SK-N-SH treated with all-trans-retinoic acid at 6 μM for 48 hours (cell line): ENCODE measurements at regions not wholly inside any gene's neighbourhood (a gene's known extent, or its start where the extent isn't known, plus 50 kb on each side); places are given as distances from the start of the nearest gene placed in this dataset.

Experiments
- ATAC-seq: fragments of 200-7000 bp; cut with Tn5 transposase; 3 replicates; pipeline ENCODE4 v1.9.1; 2020; ENCODE audit warnings: mild to moderate bottlenecking, moderate library complexity
- ARNTL ChIP-seq: fragments of 450-650 bp; formaldehyde crosslinking; IDR thresholded peaks from 2 replicates; pipeline ENCODE4 v1.5.0; 2020; ENCODE audit warnings: low read depth, mild to moderate bottlenecking, moderate library complexity, borderline replicate concordance
- BACH2 ChIP-seq: fragments of 250-450 bp; sonication (Bioruptor Pico); IDR thresholded peaks from 2 replicates; pipeline ENCODE4 v1.9.0; 2021; ENCODE audit warnings: mild to moderate bottlenecking, borderline replicate concordance
- CSDC2 ChIP-seq: fragments of 250-450 bp; sonication (Bioruptor Pico); IDR thresholded peaks from 2 replicates; pipeline ENCODE4 v1.5.0; 2020; ENCODE audit warnings: mild to moderate bottlenecking, moderate library complexity
- ESRRG ChIP-seq: fragments of 250-450 bp; sonication (Bioruptor Pico); IDR thresholded peaks from 2 replicates; pipeline ENCODE4 v1.6.1; 2021; ENCODE audit warnings: mild to moderate bottlenecking
- GLIS3 ChIP-seq: fragments of 250-450 bp; sonication (Bioruptor Pico); IDR thresholded peaks from 2 replicates; pipeline ENCODE4 v1.5.0; 2020; ENCODE audit warnings: mild to moderate bottlenecking, moderate library complexity
- ISL1 ChIP-seq: fragments of 250-450 bp; sonication (Bioruptor Pico); IDR thresholded peaks from 2 replicates; pipeline ENCODE4 v2.1.2; 2022; ENCODE audit warnings: mild to moderate bottlenecking, moderate library complexity
- PPARA ChIP-seq: fragments of 250-450 bp; sonication (Bioruptor Pico); IDR thresholded peaks from 2 replicates; pipeline ENCODE4 v1.5.0; 2020; ENCODE audit warnings: mild to moderate bottlenecking, borderline replicate concordance
- SNAI2 ChIP-seq: fragments of 250-450 bp; sonication (Bioruptor Pico); IDR thresholded peaks from 2 replicates; pipeline ENCODE4 v1.5.0; 2020; ENCODE audit warnings: mild to moderate bottlenecking, moderate library complexity
- TCF4 ChIP-seq: fragments of 250-450 bp; sonication (Bioruptor Pico); IDR thresholded peaks from 2 replicates; pipeline ENCODE4 v1.8.0; 2021; ENCODE audit warnings: mild to moderate bottlenecking, moderate library complexity, borderline replicate concordance
- TOX ChIP-seq: fragments of 250-450 bp; sonication (Bioruptor Pico); IDR thresholded peaks from 2 replicates; pipeline ENCODE4 v1.8.0; 2021; ENCODE audit warnings: mild to moderate bottlenecking, moderate library complexity, borderline replicate concordance
- ZC3H10 ChIP-seq: fragments of 250-450 bp; sonication (Bioruptor Pico); IDR thresholded peaks from 2 replicates; pipeline ENCODE4 v1.5.1; 2021; ENCODE audit warnings: mild to moderate bottlenecking, moderate library complexity
- ZFP3 ChIP-seq: fragments of 250-450 bp; sonication (Bioruptor Pico); IDR thresholded peaks from 2 replicates; pipeline ENCODE4 v1.5.0; 2020; ENCODE audit warnings: mild to moderate bottlenecking, moderate library complexity
- ZFP30 ChIP-seq: fragments of 450-650 bp; formaldehyde crosslinking; IDR thresholded peaks from 2 replicates; pipeline ENCODE4 v1.5.0; 2022; ENCODE audit warnings: mild to moderate bottlenecking, moderate library complexity
- ZNF70 ChIP-seq: fragments of 450-650 bp; formaldehyde crosslinking; IDR thresholded peaks from 2 replicates; pipeline ENCODE4 v1.5.0; 2020; ENCODE audit warnings: mild to moderate bottlenecking, moderate library complexity
- ZNF8 ChIP-seq: fragments of 450-650 bp; formaldehyde crosslinking; IDR thresholded peaks from 2 replicates; pipeline ENCODE4 v1.5.0; 2020; ENCODE audit warnings: mild to moderate bottlenecking, moderate library complexity
- TF ChIP-seq, protein P1 (sequence below): fragments of 250-450 bp; sonication (Bioruptor Pico); IDR thresholded peaks from 2 replicates; pipeline ENCODE4 v1.5.0; 2020; ENCODE audit warnings: mild to moderate bottlenecking, moderate library complexity
- TF ChIP-seq, protein P2 (sequence below): fragments of 250-450 bp; sonication (Bioruptor Pico); IDR thresholded peaks from 2 replicates; pipeline ENCODE4 v1.8.0; 2020; ENCODE audit warnings: mild to moderate bottlenecking, moderate library complexity, borderline replicate concordance
- TF ChIP-seq, protein P3 (sequence below): fragments of 250-450 bp; sonication (Bioruptor Pico); IDR thresholded peaks from 2 replicates; pipeline ENCODE4 v1.5.1; 2020; ENCODE audit warnings: low read depth, mild to moderate bottlenecking, moderate library complexity
- TF ChIP-seq, protein P4 (sequence below): fragments of 250-450 bp; sonication (Bioruptor Pico); IDR thresholded peaks from 2 replicates; pipeline ENCODE4 v1.8.0; 2021; ENCODE audit warnings: low read depth, mild to moderate bottlenecking, moderate library complexity, borderline replicate concordance
- TF ChIP-seq, protein P5 (sequence below): fragments of 250-450 bp; sonication (Bioruptor Pico); IDR thresholded peaks from 2 replicates; pipeline ENCODE4 v1.5.1; 2021; ENCODE audit warnings: mild to moderate bottlenecking, moderate library complexity

DNA sequence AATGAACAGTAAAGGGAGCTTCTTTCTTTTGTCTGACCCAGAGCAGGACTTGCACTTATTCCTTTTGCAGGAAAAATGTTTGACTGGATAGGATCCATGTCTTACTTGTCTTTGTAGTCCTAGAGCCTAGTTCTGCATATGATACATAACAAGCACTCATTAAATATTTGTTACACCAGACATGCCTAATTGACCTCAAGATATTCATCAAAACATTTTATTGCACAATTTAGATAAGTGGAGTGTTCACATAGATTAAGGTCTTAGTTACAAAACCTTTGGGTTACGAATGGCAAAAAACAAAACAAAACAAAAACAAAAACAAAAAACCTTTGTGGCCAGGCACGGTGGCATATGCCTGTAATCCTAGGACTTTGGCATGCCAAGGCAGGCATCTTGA, 735.8 kb upstream of the NRSN1 start:
- TF ChIP-seq GLIS3 (CRISPR knock-in tag), result no peak
- TF ChIP-seq PPARA (CRISPR knock-in tag), result no peak
- no peak for TF ChIP-seq TCF4 (CRISPR knock-in tag)
- TF ChIP-seq ZFP30 (CRISPR knock-in tag), result no peak
- TF ChIP-seq, protein P1, sequence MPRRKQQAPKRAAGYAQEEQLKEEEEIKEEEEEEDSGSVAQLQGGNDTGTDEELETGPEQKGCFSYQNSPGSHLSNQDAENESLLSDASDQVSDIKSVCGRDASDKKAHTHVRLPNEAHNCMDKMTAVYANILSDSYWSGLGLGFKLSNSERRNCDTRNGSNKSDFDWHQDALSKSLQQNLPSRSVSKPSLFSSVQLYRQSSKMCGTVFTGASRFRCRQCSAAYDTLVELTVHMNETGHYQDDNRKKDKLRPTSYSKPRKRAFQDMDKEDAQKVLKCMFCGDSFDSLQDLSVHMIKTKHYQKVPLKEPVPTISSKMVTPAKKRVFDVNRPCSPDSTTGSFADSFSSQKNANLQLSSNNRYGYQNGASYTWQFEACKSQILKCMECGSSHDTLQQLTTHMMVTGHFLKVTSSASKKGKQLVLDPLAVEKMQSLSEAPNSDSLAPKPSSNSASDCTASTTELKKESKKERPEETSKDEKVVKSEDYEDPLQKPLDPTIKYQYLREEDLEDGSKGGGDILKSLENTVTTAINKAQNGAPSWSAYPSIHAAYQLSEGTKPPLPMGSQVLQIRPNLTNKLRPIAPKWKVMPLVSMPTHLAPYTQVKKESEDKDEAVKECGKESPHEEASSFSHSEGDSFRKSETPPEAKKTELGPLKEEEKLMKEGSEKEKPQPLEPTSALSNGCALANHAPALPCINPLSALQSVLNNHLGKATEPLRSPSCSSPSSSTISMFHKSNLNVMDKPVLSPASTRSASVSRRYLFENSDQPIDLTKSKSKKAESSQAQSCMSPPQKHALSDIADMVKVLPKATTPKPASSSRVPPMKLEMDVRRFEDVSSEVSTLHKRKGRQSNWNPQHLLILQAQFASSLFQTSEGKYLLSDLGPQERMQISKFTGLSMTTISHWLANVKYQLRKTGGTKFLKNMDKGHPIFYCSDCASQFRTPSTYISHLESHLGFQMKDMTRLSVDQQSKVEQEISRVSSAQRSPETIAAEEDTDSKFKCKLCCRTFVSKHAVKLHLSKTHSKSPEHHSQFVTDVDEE (CRISPR knock-in tag), result no peak
- TF ChIP-seq ESRRG (CRISPR knock-in tag), result no peak
- no peak for TF ChIP-seq SNAI2
- TF ChIP-seq, protein P2, sequence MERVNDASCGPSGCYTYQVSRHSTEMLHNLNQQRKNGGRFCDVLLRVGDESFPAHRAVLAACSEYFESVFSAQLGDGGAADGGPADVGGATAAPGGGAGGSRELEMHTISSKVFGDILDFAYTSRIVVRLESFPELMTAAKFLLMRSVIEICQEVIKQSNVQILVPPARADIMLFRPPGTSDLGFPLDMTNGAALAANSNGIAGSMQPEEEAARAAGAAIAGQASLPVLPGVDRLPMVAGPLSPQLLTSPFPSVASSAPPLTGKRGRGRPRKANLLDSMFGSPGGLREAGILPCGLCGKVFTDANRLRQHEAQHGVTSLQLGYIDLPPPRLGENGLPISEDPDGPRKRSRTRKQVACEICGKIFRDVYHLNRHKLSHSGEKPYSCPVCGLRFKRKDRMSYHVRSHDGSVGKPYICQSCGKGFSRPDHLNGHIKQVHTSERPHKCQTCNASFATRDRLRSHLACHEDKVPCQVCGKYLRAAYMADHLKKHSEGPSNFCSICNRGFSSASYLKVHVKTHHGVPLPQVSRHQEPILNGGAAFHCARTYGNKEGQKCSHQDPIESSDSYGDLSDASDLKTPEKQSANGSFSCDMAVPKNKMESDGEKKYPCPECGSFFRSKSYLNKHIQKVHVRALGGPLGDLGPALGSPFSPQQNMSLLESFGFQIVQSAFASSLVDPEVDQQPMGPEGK (CRISPR knock-in tag), result no peak
- TF ChIP-seq, protein P3, sequence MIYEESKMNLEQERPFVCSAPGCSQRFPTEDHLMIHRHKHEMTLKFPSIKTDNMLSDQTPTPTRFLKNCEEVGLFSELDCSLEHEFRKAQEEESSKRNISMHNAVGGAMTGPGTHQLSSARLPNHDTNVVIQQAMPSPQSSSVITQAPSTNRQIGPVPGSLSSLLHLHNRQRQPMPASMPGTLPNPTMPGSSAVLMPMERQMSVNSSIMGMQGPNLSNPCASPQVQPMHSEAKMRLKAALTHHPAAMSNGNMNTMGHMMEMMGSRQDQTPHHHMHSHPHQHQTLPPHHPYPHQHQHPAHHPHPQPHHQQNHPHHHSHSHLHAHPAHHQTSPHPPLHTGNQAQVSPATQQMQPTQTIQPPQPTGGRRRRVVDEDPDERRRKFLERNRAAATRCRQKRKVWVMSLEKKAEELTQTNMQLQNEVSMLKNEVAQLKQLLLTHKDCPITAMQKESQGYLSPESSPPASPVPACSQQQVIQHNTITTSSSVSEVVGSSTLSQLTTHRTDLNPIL, result no peak
- TF ChIP-seq ZNF70 (CRISPR knock-in tag), result no peak
- TF ChIP-seq CSDC2 (CRISPR knock-in tag), result no peak
- TF ChIP-seq BACH2 (CRISPR knock-in tag), result no peak
- no peak for TF ChIP-seq ARNTL (CRISPR knock-in tag)
- no peak for TF ChIP-seq ZNF8
- TF ChIP-seq ISL1, result no peak

DNA sequence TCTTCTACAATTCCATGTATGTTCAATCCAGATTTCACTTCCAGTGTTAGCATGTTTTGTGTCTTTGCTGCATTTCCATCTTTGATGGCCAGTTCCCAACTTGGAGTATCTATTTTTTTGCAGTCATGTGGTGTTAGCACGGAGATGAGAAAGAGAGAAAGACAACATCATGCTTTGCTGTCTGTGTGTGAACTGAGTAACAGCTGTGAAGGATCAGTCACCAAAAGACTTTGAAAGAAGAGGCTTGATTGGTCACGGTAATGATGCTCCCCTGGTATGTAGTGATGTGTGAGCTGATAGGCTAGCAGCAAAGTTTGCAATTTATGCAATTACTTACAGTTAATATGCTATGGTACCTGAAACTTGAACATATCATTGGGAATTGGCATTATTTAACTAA, 731.3 kb upstream of the NRSN1 start:
- ATAC-seq, result no peak
- no peak for TF ChIP-seq ZNF70 (CRISPR knock-in tag)
- TF ChIP-seq SNAI2, result no peak
- no peak for TF ChIP-seq ZFP3
- TF ChIP-seq, protein P4, sequence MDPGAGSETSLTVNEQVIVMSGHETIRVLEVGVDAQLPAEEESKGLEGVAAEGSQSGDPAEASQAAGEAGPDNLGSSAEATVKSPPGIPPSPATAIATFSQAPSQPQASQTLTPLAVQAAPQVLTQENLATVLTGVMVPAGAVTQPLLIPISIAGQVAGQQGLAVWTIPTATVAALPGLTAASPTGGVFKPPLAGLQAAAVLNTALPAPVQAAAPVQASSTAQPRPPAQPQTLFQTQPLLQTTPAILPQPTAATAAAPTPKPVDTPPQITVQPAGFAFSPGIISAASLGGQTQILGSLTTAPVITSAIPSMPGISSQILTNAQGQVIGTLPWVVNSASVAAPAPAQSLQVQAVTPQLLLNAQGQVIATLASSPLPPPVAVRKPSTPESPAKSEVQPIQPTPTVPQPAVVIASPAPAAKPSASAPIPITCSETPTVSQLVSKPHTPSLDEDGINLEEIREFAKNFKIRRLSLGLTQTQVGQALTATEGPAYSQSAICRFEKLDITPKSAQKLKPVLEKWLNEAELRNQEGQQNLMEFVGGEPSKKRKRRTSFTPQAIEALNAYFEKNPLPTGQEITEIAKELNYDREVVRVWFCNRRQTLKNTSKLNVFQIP (CRISPR knock-in tag), result no peak
- TF ChIP-seq, protein P1 (CRISPR knock-in tag), result no peak
- no peak for TF ChIP-seq ESRRG (CRISPR knock-in tag)
- TF ChIP-seq PPARA (CRISPR knock-in tag), result no peak
- TF ChIP-seq, protein P2 (CRISPR knock-in tag), result no peak
- no peak for TF ChIP-seq BACH2 (CRISPR knock-in tag)
- TF ChIP-seq GLIS3 (CRISPR knock-in tag), result no peak
- TF ChIP-seq TOX (CRISPR knock-in tag), result no peak
- TF ChIP-seq, protein P5, sequence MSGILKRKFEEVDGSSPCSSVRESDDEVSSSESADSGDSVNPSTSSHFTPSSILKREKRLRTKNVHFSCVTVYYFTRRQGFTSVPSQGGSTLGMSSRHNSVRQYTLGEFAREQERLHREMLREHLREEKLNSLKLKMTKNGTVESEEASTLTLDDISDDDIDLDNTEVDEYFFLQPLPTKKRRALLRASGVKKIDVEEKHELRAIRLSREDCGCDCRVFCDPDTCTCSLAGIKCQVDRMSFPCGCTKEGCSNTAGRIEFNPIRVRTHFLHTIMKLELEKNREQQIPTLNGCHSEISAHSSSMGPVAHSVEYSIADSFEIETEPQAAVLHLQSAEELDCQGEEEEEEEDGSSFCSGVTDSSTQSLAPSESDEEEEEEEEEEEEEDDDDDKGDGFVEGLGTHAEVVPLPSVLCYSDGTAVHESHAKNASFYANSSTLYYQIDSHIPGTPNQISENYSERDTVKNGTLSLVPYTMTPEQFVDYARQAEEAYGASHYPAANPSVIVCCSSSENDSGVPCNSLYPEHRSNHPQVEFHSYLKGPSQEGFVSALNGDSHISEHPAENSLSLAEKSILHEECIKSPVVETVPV, result no peak
- TF ChIP-seq ZC3H10, result no peak
- no peak for TF ChIP-seq ZNF8
- TF ChIP-seq ZFP30 (CRISPR knock-in tag), result no peak
- no peak for TF ChIP-seq ISL1
- no peak for TF ChIP-seq TCF4 (CRISPR knock-in tag)

More for the DNA sequence above, 735.8 kb upstream of the NRSN1 start:
- no peak for ATAC-seq
